Thyroid gland (tissue), 4 donors: ENCODE measurements at regions not wholly inside any gene's neighbourhood (a gene's known extent, or its start where the extent isn't known, plus 50 kb on each side); places are given as distances from the start of the nearest gene placed in this dataset.

Source experiments
- POLR2A ChIP-seq, 2 donors: fragments of 450-650 bp; IDR thresholded peaks; one replicate each; pipeline ENCODE4 v1.6.1; 2017; ENCODE audit warnings: antibody characterized with exemption in 2 of 2, mild to moderate bottlenecking in 2 of 2, moderate library complexity in 1 of 2
- TF ChIP-seq, protein P1 (sequence below), 6 experiments: fragments of 200-600 bp in 3 of 6; fragments of 450-650 bp in 3 of 6; sonication (generic) in 3 of 6; IDR thresholded peaks; one replicate each; pipeline ENCODE4 v1.5.1; 2016 to 2019; ENCODE audit warnings: antibody characterized with exemption in 6 of 6, mild to moderate bottlenecking in 2 of 6, inconsistent platforms in 1 of 6, moderate library complexity in 1 of 6

GRCh38 chr9:111144741-111145140, 106.5 kb upstream of the LPAR1 start:
- TF ChIP-seq, protein P1, sequence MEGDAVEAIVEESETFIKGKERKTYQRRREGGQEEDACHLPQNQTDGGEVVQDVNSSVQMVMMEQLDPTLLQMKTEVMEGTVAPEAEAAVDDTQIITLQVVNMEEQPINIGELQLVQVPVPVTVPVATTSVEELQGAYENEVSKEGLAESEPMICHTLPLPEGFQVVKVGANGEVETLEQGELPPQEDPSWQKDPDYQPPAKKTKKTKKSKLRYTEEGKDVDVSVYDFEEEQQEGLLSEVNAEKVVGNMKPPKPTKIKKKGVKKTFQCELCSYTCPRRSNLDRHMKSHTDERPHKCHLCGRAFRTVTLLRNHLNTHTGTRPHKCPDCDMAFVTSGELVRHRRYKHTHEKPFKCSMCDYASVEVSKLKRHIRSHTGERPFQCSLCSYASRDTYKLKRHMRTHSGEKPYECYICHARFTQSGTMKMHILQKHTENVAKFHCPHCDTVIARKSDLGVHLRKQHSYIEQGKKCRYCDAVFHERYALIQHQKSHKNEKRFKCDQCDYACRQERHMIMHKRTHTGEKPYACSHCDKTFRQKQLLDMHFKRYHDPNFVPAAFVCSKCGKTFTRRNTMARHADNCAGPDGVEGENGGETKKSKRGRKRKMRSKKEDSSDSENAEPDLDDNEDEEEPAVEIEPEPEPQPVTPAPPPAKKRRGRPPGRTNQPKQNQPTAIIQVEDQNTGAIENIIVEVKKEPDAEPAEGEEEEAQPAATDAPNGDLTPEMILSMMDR (IDR thresholded peaks at IDR 0.05) = no peak
- TF ChIP-seq POLR2A (IDR thresholded peaks at IDR 0.05) = no peak
